HEK293 (cell line): ENCODE measurements at regions not wholly inside any gene's neighbourhood (a gene's known extent, or its start where the extent isn't known, plus 50 kb on each side); places are given as distances from the start of the nearest gene placed in this dataset.

ENCODE experiments used
- CTCF ChIA-PET: fragments of 350-600 bp; formaldehyde crosslinking; extraction: SDS; loops from one replicate; lab custom pipeline; 2021; ENCODE audit warnings: antibody characterized with exemption; lab: Yijun Ruan, JAX
- POLR2A ChIA-PET: fragments of 300-600 bp; formaldehyde crosslinking; extraction: SDS; loops from one replicate; lab custom pipeline; 2020; ENCODE audit warnings: antibody characterized with exemption, inconsistent platforms; lab: Yijun Ruan, JAX
- H3K27ac ChIP-seq: fragments of 200-500 bp; sonication (Bioruptor generic); 2 replicates; pipeline ENCODE4 v1.5.1; 2014; ENCODE audit warnings: low read depth, low read length, control low read depth, inconsistent platforms; ENCODE audit errors: extremely low read depth
- H3K36me3 ChIP-seq, 2 experiments: fragments of 200-500 bp in 1 of 2; sonication (Bioruptor generic) in 1 of 2; 1 replicate in 1 of 2; 2 replicates in 1 of 2; pipeline ENCODE4 v1.5.1; 2014 to 2017; ENCODE audit warnings: inconsistent platforms in 2 of 2, low read length in 2 of 2; ENCODE audit not compliant: control insufficient read depth in 2 of 2, insufficient read depth in 1 of 2
- H3K4me1 ChIP-seq: fragments of 200-500 bp; sonication (Bioruptor generic); 2 replicates; pipeline ENCODE4 v1.5.1; 2014; ENCODE audit warnings: mild to moderate bottlenecking, low read length, inconsistent platforms; ENCODE audit not compliant: control insufficient read depth, insufficient read depth
- H3K4me3 ChIP-seq: 2 replicates; pipeline ENCODE4 v1.5.1; 2011; ENCODE audit warnings: low read depth, mild to moderate bottlenecking, control low read depth, low read length, moderate library complexity
- H3K9me3 ChIP-seq: fragments of 200-500 bp; sonication (Bioruptor generic); 2 replicates; pipeline ENCODE4 v1.5.1; 2014; ENCODE audit warnings: low read depth, low read length, inconsistent platforms; ENCODE audit not compliant: control insufficient read depth, insufficient read depth
- GLI2 ChIP-seq: fragments of 450-650 bp; formaldehyde crosslinking; IDR thresholded peaks from 2 replicates; pipeline ENCODE4; 2017; ENCODE audit warnings: missing biosample characterization, missing genetic modification characterization, low read depth, borderline replicate concordance
- HOXA7 ChIP-seq: sonication (generic); formaldehyde crosslinking; IDR thresholded peaks from 2 replicates; pipeline ENCODE4 v1.8.1; 2022; ENCODE audit warnings: missing genetic modification reagents, borderline replicate concordance
- SCRT1 ChIP-seq: fragments of 450-650 bp; formaldehyde crosslinking; IDR thresholded peaks from 2 replicates; pipeline ENCODE4 v1.5.1; 2016; ENCODE audit warnings: missing biosample characterization, missing genetic modification characterization, borderline replicate concordance
- YY2 ChIP-seq: fragments of 450-650 bp; formaldehyde crosslinking; IDR thresholded peaks from 2 replicates; pipeline ENCODE4 v1.5.1; 2016; ENCODE audit warnings: missing biosample characterization, missing genetic modification characterization
- ZBTB8A ChIP-seq: fragments of 450-650 bp; formaldehyde crosslinking; IDR thresholded peaks from 2 replicates; pipeline ENCODE4 v1.5.1; 2016; ENCODE audit warnings: missing biosample characterization, missing genetic modification characterization
- ZFP69B ChIP-seq: fragments of 450-650 bp; formaldehyde crosslinking; IDR thresholded peaks from 2 replicates; pipeline ENCODE4 v1.5.1; 2016; ENCODE audit warnings: missing biosample characterization, missing genetic modification characterization
- ZNF114 ChIP-seq: fragments of 450-650 bp; formaldehyde crosslinking; IDR thresholded peaks from 2 replicates; pipeline ENCODE4 v1.5.0; 2017; ENCODE audit warnings: missing biosample characterization, missing genetic modification characterization
- ZNF174 ChIP-seq: fragments of 450-650 bp; formaldehyde crosslinking; IDR thresholded peaks from 2 replicates; pipeline ENCODE4 v1.5.0; 2017; ENCODE audit warnings: missing biosample characterization, mild to moderate bottlenecking, missing genetic modification characterization
- ZNF2 ChIP-seq: fragments of 450-650 bp; formaldehyde crosslinking; IDR thresholded peaks from 2 replicates; pipeline ENCODE4 v1.5.1; 2016; ENCODE audit warnings: missing biosample characterization, missing genetic modification characterization
- ZNF248 ChIP-seq: fragments of 450-650 bp; formaldehyde crosslinking; IDR thresholded peaks from 2 replicates; pipeline ENCODE4 v1.5.1; 2017; ENCODE audit warnings: missing biosample characterization, missing genetic modification characterization
- ZNF311 ChIP-seq: fragments of 450-650 bp; formaldehyde crosslinking; IDR thresholded peaks from 2 replicates; pipeline ENCODE4 v1.5.1; 2017; ENCODE audit warnings: missing biosample characterization, missing genetic modification characterization, borderline replicate concordance
- ZNF324 ChIP-seq: fragments of 450-650 bp; formaldehyde crosslinking; IDR thresholded peaks from 2 replicates; pipeline ENCODE4 v1.5.1; 2016; ENCODE audit warnings: missing biosample characterization, missing genetic modification characterization
- ZNF341 ChIP-seq: fragments of 450-650 bp; formaldehyde crosslinking; IDR thresholded peaks from 2 replicates; pipeline ENCODE4; 2016; ENCODE audit warnings: low read depth, missing biosample characterization, missing genetic modification characterization
- ZNF626 ChIP-seq: fragments of 450-650 bp; sonication (Bioruptor Pico); formaldehyde crosslinking; IDR thresholded peaks from 2 replicates; pipeline ENCODE4 v1.5.1; 2018; ENCODE audit warnings: missing biosample characterization, missing genetic modification characterization, inconsistent platforms
- ZNF629 ChIP-seq: fragments of 450-650 bp; formaldehyde crosslinking; IDR thresholded peaks from 2 replicates; pipeline ENCODE4 v1.5.1; 2017; ENCODE audit warnings: missing biosample characterization, missing genetic modification characterization
- ZNF654 ChIP-seq: fragments of 450-650 bp; formaldehyde crosslinking; IDR thresholded peaks from 2 replicates; pipeline ENCODE4 v1.5.1; 2016; ENCODE audit warnings: low read depth, missing biosample characterization, missing genetic modification characterization
- ZNF837 ChIP-seq: fragments of 450-650 bp; formaldehyde crosslinking; IDR thresholded peaks from 2 replicates; pipeline ENCODE4 v1.5.1; 2016; ENCODE audit warnings: missing biosample characterization, missing genetic modification characterization
- ZNF843 ChIP-seq: fragments of 450-650 bp; formaldehyde crosslinking; IDR thresholded peaks from 2 replicates; pipeline ENCODE4 v1.5.1; 2016; ENCODE audit warnings: missing biosample characterization, missing genetic modification characterization
- ZSCAN30 ChIP-seq: fragments of 450-650 bp; IDR thresholded peaks from 2 replicates; pipeline ENCODE4 v1.5.1; 2018; ENCODE audit warnings: missing biosample characterization, mild to moderate bottlenecking, missing genetic modification characterization, moderate library complexity
- ZSCAN4 ChIP-seq: fragments of 450-650 bp; formaldehyde crosslinking; IDR thresholded peaks from 2 replicates; pipeline ENCODE4 v1.5.1; 2017; ENCODE audit warnings: missing biosample characterization, missing genetic modification characterization
- TF ChIP-seq, protein P1 (sequence below): fragments of 450-650 bp; formaldehyde crosslinking; IDR thresholded peaks from 2 replicates; pipeline ENCODE4 v1.5.1; 2016; ENCODE audit warnings: missing biosample characterization, missing genetic modification characterization
- TF ChIP-seq, protein P2 (sequence below): fragments of 450-650 bp; formaldehyde crosslinking; IDR thresholded peaks from 2 replicates; pipeline ENCODE4 v1.5.0; 2017; ENCODE audit warnings: missing biosample characterization, missing genetic modification characterization, borderline replicate concordance
- TF ChIP-seq, protein P3 (sequence below): fragments of 450-650 bp; formaldehyde crosslinking; IDR thresholded peaks from 2 replicates; pipeline ENCODE4 v1.5.1; 2016; ENCODE audit warnings: missing biosample characterization, missing genetic modification characterization
- TF ChIP-seq, protein P4 (sequence below): fragments of 450-650 bp; formaldehyde crosslinking; IDR thresholded peaks from 2 replicates; pipeline ENCODE4 v1.5.1; 2016; ENCODE audit warnings: missing biosample characterization, missing genetic modification characterization
- TF ChIP-seq, protein P5 (sequence below): fragments of 450-650 bp; formaldehyde crosslinking; IDR thresholded peaks from 2 replicates; pipeline ENCODE4 v1.5.1; 2016; ENCODE audit warnings: missing biosample characterization, missing genetic modification characterization
- TF ChIP-seq, protein P6 (sequence below): fragments of 450-650 bp; formaldehyde crosslinking; IDR thresholded peaks from 2 replicates; pipeline ENCODE4 v1.5.1; 2016; ENCODE audit warnings: missing biosample characterization, missing genetic modification characterization

GRCh38 chr5:30574761-30575160 lies 618.7 kb upstream of the CDH6 start:
- CTCF ChIA-PET: no interaction called here
- Histone ChIP-seq H3K4me3 (no peak overlapping the region), H3K27ac (no peak overlapping the region)

DNA sequence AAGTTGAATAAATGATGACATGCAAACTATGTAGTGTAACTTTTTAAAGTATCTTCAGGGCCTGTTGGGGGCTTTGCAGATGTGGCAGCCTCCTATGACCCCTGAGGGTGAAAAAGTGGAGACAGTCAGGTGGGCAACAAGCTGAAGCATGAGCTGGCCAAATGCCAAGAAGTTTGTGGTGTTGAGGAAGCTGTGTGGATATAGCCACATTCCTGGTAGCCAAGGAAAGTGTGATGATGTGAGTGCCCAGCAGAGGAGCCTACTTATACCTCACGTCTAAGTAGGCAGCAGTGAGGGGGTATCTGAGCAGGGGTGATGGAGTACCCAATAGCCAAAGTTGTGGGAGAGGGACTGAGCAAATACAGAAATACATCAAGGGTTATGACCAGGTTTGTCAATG lies 621.2 kb upstream of the CDH6 start:
- POLR2A ChIA-PET: no interaction called here
- H3K4me1 ChIP-seq: no peaks in the 10 kb centered on the region
- H3K4me3 ChIP-seq: no peak overlapping the region
- H3K9me3 ChIP-seq: no peaks in the 10 kb centered on the region
- H3K36me3 ChIP-seq: no peaks in the 10 kb centered on the region
- no peak overlapping the region for H3K27ac ChIP-seq
- CTCF ChIA-PET: no interaction called here
- no peak for TF ChIP-seq ZNF626 (tag by site-specific recombination)
- no peak for TF ChIP-seq GLI2 (tag by site-specific recombination)
- TF ChIP-seq, protein P1, sequence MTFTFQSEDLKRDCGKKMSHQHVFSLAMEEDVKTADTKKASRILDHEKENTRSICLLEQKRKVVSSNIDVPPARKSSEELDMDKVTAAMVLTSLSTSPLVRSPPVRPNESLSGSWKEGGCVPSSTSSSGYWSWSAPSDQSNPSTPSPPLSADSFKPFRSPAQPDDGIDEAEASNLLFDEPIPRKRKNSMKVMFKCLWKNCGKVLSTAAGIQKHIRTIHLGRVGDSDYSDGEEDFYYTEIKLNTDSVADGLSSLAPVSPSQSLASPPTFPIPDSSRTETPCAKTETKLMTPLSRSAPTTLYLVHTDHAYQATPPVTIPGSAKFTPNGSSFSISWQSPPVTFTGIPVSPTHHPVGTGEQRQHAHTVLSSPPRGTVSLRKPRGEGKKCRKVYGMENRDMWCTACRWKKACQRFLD (tag by site-specific recombination): no peak
- TF ChIP-seq ZFP69B (tag by site-specific recombination): no peak
- no peak for TF ChIP-seq ZNF248 (tag by site-specific recombination)
- TF ChIP-seq ZNF114 (tag by site-specific recombination): no peak

More at GRCh38 chr5:30574761-30575160, 618.7 kb upstream of the CDH6 start:
- TF ChIP-seq ZNF843 (tag by site-specific recombination): no peak
- TF ChIP-seq, protein P2, sequence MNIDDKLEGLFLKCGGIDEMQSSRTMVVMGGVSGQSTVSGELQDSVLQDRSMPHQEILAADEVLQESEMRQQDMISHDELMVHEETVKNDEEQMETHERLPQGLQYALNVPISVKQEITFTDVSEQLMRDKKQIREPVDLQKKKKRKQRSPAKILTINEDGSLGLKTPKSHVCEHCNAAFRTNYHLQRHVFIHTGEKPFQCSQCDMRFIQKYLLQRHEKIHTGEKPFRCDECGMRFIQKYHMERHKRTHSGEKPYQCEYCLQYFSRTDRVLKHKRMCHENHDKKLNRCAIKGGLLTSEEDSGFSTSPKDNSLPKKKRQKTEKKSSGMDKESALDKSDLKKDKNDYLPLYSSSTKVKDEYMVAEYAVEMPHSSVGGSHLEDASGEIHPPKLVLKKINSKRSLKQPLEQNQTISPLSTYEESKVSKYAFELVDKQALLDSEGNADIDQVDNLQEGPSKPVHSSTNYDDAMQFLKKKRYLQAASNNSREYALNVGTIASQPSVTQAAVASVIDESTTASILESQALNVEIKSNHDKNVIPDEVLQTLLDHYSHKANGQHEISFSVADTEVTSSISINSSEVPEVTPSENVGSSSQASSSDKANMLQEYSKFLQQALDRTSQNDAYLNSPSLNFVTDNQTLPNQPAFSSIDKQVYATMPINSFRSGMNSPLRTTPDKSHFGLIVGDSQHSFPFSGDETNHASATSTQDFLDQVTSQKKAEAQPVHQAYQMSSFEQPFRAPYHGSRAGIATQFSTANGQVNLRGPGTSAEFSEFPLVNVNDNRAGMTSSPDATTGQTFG (tag by site-specific recombination): no peak
- no peak for TF ChIP-seq SCRT1 (tag by site-specific recombination)
- TF ChIP-seq ZNF2 (tag by site-specific recombination): no peak
- no peak for TF ChIP-seq ZNF174 (tag by site-specific recombination)
- no peak for TF ChIP-seq ZNF324 (tag by site-specific recombination)
- TF ChIP-seq ZNF311 (tag by site-specific recombination): no peak
- TF ChIP-seq, protein P3, sequence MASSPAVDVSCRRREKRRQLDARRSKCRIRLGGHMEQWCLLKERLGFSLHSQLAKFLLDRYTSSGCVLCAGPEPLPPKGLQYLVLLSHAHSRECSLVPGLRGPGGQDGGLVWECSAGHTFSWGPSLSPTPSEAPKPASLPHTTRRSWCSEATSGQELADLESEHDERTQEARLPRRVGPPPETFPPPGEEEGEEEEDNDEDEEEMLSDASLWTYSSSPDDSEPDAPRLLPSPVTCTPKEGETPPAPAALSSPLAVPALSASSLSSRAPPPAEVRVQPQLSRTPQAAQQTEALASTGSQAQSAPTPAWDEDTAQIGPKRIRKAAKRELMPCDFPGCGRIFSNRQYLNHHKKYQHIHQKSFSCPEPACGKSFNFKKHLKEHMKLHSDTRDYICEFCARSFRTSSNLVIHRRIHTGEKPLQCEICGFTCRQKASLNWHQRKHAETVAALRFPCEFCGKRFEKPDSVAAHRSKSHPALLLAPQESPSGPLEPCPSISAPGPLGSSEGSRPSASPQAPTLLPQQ (tag by site-specific recombination): no peak
- no peak for TF ChIP-seq HOXA7 (CRISPR knock-in tag)
- TF ChIP-seq ZNF629 (tag by site-specific recombination): no peak
- TF ChIP-seq, protein P4, sequence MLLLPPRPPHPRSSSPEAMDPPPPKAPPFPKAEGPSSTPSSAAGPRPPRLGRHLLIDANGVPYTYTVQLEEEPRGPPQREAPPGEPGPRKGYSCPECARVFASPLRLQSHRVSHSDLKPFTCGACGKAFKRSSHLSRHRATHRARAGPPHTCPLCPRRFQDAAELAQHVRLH (tag by site-specific recombination): no peak
- TF ChIP-seq ZNF837 (tag by site-specific recombination): no peak
- no peak for TF ChIP-seq ZNF341 (tag by site-specific recombination)
- TF ChIP-seq ZSCAN30 (tag by site-specific recombination): no peak
- TF ChIP-seq ZSCAN4: no peak
- TF ChIP-seq YY2 (tag by site-specific recombination): no peak
- TF ChIP-seq ZBTB8A (tag by site-specific recombination): no peak
- no peak for TF ChIP-seq ZNF654 (tag by site-specific recombination)
- TF ChIP-seq, protein P5, sequence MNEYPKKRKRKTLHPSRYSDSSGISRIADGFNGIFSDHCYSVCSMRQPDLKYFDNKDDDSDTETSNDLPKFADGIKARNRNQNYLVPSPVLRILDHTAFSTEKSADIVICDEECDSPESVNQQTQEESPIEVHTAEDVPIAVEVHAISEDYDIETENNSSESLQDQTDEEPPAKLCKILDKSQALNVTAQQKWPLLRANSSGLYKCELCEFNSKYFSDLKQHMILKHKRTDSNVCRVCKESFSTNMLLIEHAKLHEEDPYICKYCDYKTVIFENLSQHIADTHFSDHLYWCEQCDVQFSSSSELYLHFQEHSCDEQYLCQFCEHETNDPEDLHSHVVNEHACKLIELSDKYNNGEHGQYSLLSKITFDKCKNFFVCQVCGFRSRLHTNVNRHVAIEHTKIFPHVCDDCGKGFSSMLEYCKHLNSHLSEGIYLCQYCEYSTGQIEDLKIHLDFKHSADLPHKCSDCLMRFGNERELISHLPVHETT (tag by site-specific recombination): no peak
- TF ChIP-seq, protein P6, sequence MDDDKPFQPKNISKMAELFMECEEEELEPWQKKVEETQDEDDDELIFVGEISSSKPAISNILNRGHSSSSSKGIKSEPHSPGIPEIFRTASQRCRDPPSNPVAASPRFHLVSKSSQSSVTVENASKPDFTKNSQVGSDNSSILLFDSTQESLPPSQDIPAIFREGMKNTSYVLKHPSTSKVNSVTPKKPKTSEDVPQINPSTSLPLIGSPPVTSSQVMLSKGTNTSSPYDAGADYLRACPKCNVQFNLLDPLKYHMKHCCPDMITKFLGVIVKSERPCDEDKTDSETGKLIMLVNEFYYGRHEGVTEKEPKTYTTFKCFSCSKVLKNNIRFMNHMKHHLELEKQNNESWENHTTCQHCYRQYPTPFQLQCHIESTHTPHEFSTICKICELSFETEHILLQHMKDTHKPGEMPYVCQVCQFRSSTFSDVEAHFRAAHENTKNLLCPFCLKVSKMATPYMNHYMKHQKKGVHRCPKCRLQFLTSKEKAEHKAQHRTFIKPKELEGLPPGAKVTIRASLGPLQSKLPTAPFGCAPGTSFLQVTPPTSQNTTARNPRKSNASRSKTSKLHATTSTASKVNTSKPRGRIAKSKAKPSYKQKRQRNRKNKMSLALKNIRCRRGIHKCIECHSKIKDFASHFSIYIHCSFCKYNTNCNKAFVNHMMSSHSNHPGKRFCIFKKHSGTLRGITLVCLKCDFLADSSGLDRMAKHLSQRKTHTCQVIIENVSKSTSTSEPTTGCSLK (tag by site-specific recombination): no peak
- Histone ChIP-seq H3K4me1 (no peaks in the 10 kb centered on the region), H3K36me3 (no peaks in the 10 kb centered on the region), H3K9me3 (no peaks in the 10 kb centered on the region)
- POLR2A ChIA-PET: no interaction called here
